ENCODE measurements at regions not wholly inside any gene's neighbourhood (a gene's known extent, or its start where the extent isn't known, plus 50 kb on each side); places are given as distances from the start of the nearest gene placed in this dataset.

- ChIA-PET CTCF (no interaction called here), POLR2A (no interaction called here), RAD21 (ENCODE audit: unreplicated experiment) (no interaction called here), SMC1A (ENCODE audit: uncharacterized antibody, unreplicated experiment) (interaction anchor here (0.6 to 1.7 kb wide), 2 partner anchors 10 to 129 kb away, joined by 3 to 6 read pairs; no protein-coding TSS in a partner anchor)
- no peak for DNase-seq (ENCODE audit: low read depth, low spot score)
- Histone ChIP-seq H3K4me2 (ENCODE audit: control insufficient read depth, insufficient read depth) (no peak overlapping the region), H3K27ac (ENCODE audit: control insufficient read depth, insufficient read depth) (no peak overlapping the region), H3K9ac (ENCODE audit: control insufficient read depth, insufficient read depth, low read length) (no peak overlapping the region), H4K20me1 (ENCODE audit: control insufficient read depth, insufficient read depth) (no peaks in the 10 kb centered on the region), H3K79me2 (ENCODE audit: control insufficient read depth, insufficient read depth, low read length) (no peaks in the 10 kb centered on the region), H3K36me3 (ENCODE audit: control insufficient read depth in 2 of 2, insufficient read depth in 2 of 2, low read length in 1 of 2) (no peaks in the 10 kb centered on the region), H3K9me3 (replicated peaks; ENCODE audit: control insufficient read depth, insufficient read depth, low read length) (no peaks in the 10 kb centered on the region), H3K27me3 (replicated peaks in 1 of 2; ENCODE audit: control insufficient read depth in 2 of 2, insufficient read depth in 2 of 2, low read length in 1 of 2) (no peaks in the 10 kb centered on the region; a peak in 1 of 4 replicates), H3K4me3 (no peak overlapping the region), H2AFZ (ENCODE audit: control insufficient read depth, low read depth, low read length) (no peak overlapping the region), H3K4me1 (ENCODE audit: control insufficient read depth, insufficient read depth, low read length) (no peaks in the 10 kb centered on the region)
- in situ Hi-C loops (cut with MboI) (no loop called here), intact Hi-C loops (cut with micrococcal nuclease; ENCODE audit: unreplicated experiment) (no loop called here)
- WGBS (ENCODE audit: insufficient coverage, insufficient replicate concordance, low lambda C conversion rate, missing lambda C conversion rate) = 0% methylated on average over 3 of the region's 3 CpGs
- no peak for ATAC-seq
- BruUV-seq (replicated peaks) = no TSS peak
- FAIRE-seq = no peak
- no peak for TF ChIP-seq CEBPZ (IDR thresholded peaks at IDR 0.05; ENCODE audit: low read depth, low read length)
- no peak for TF ChIP-seq HSF1 (IDR thresholded peaks at IDR 0.05; ENCODE audit: low read depth, low read length)
- no peak for TF ChIP-seq MTA2 (IDR thresholded peaks at IDR 0.05; ENCODE audit: low read depth)
- TF ChIP-seq ESRRA (IDR thresholded peaks at IDR 0.05; ENCODE audit: low read length) = no peak
- TF ChIP-seq SMAD1 (IDR thresholded peaks at IDR 0.05; ENCODE audit: low read depth, partially characterized antibody) = no peak
- no peak for TF ChIP-seq NR2C2 (IDR thresholded peaks at IDR 0.05; ENCODE audit: borderline replicate concordance, control insufficient read depth, insufficient read length, low read depth)
- no peak for TF ChIP-seq CBFB (IDR thresholded peaks at IDR 0.05; ENCODE audit: low read depth)
- TF ChIP-seq GATAD2B (conservative IDR thresholded peaks at IDR 0.05; ENCODE audit: low read depth) = no peak
- TF ChIP-seq SREBF2 (IDR thresholded peaks at IDR 0.05; ENCODE audit: low read length) = no peak
- no peak for TF ChIP-seq TARDBP (IDR thresholded peaks at IDR 0.05; ENCODE audit: borderline replicate concordance)
- no peak for TF ChIP-seq ELK1 (IDR thresholded peaks at IDR 0.05; ENCODE audit: low read depth, low read length)
- no peak for TF ChIP-seq IKZF2 (IDR thresholded peaks at IDR 0.05)
- TF ChIP-seq EZH2 (IDR thresholded peaks at IDR 0.05; ENCODE audit: borderline replicate concordance, control insufficient read depth, low read depth, low read length) = no peak
- no peak for TF ChIP-seq USF1 (IDR thresholded peaks at IDR 0.05; ENCODE audit: borderline replicate concordance, extremely low read length, insufficient read depth, low read depth, low read length)
- TF ChIP-seq JUNB (IDR thresholded peaks at IDR 0.05) = no peak
- TF ChIP-seq MXI1 (IDR thresholded peaks at IDR 0.05; ENCODE audit: low read depth, low read length) = no peak
- no peak for TF ChIP-seq IRF3 (IDR thresholded peaks at IDR 0.05)
- TF ChIP-seq NFYA (IDR thresholded peaks at IDR 0.05; ENCODE audit: borderline replicate concordance, low read depth, low read length) = no peak
- TF ChIP-seq TCF12 (IDR thresholded peaks at IDR 0.05; ENCODE audit: low read depth, low read length) = no peak
These were observed 93.8 kb downstream of the SCG2 start for GRCh38 chr2:223508372-223508771.

All from GM12878 (cell line).